ENCODE measurements at regions not wholly inside any gene's neighbourhood (a gene's known extent, or its start where the extent isn't known, plus 50 kb on each side); places are given as distances from the start of the nearest gene placed in this dataset.

GRCh38 chr9:109707355-109707754, 72.6 kb upstream of the PALM2AKAP2 start:
- Histone ChIP-seq H2BK5ac (ENCODE audit: low read depth, low read length, poor library complexity, severe bottlenecking) (no peak overlapping the region), H3K4ac (ENCODE audit: low read depth, low read length) (no peak overlapping the region), H3K4me3 (ENCODE audit: insufficient read depth, low read depth, low read length) (no peak overlapping the region), H3K27ac (ENCODE audit: insufficient read depth, low read length) (no peak overlapping the region), H3K9me1 (ENCODE audit: insufficient read depth, low read length) (no peaks in the 10 kb centered on the region), H2AK5ac (ENCODE audit: low read depth, low read length) (no peak overlapping the region), H4K8ac (ENCODE audit: low read depth in 2 of 2, low read length in 2 of 2) (no peak overlapping the region), H3K56ac (ENCODE audit: extremely low read depth, insufficient read depth, low read length) (no peak overlapping the region), H4K91ac (ENCODE audit: insufficient read depth, low read depth, low read length) (no peak overlapping the region), H3K23ac (ENCODE audit: low read depth, low read length) (no peak overlapping the region), H3K27me3 (ENCODE audit: control insufficient read depth, insufficient read depth, low read length) (peaks cover 13% of the 10 kb centered on the region), H3K79me1 (ENCODE audit: low read depth in 1 of 2, low read length in 2 of 2) (no peaks in the 10 kb centered on the region), H4K20me1 (ENCODE audit: insufficient read depth, low read length) (no peaks in the 10 kb centered on the region), H3K4me1 (ENCODE audit: control insufficient read depth, insufficient read depth, low read length) (peaks cover 4% of the 10 kb centered on the region; the same call in 1 of the 2 replicates), H2BK20ac (ENCODE audit: low read depth, low read length) (no peak overlapping the region), H3K9me3 (ENCODE audit: control insufficient read depth, insufficient read depth, low read length) (no peaks in the 10 kb centered on the region), H3K18ac (ENCODE audit: low read depth, low read length) (no peak overlapping the region), H4K5ac (ENCODE audit: low read depth, low read length) (no peak overlapping the region), H3K4me2 (ENCODE audit: low read depth, low read length) (no peak overlapping the region), H3K14ac (replicated peaks; ENCODE audit: low read depth, low read length) (no peak overlapping the region), H2AK9ac (replicated peaks; ENCODE audit: low read depth, low read length, poor library complexity) (no peak overlapping the region), H3K9ac (ENCODE audit: low read depth, low read length) (no peak overlapping the region), H2BK120ac (ENCODE audit: low read depth, low read length) (no peak overlapping the region; the same call in 1 of the 2 replicates), H3K36me3 (ENCODE audit: control insufficient read depth, insufficient read depth, low read length) (no peaks in the 10 kb centered on the region), H2BK15ac (ENCODE audit: low read depth, low read length) (no peak overlapping the region), H2AFZ (replicated peaks; ENCODE audit: low read length, poor library complexity) (no peak overlapping the region)
- intact Hi-C loops (cut with micrococcal nuclease) (loop anchor here (5.0 kb wide), 1 partner anchor 110 kb away; no protein-coding TSS in a partner anchor), in situ Hi-C loops (cut with MboI; ENCODE audit: low sequenced_read_pairs) (no loop called here), dilution Hi-C loops (cut with HindIII; ENCODE audit: low sequenced_read_pairs, unreplicated experiment) (no loop called here)
- DNase-seq = no peak
- TF ChIP-seq MXI1 (IDR thresholded peaks at IDR 0.05; ENCODE audit: borderline replicate concordance, low read depth, low read length) = no peak
- TF ChIP-seq MAFK (IDR thresholded peaks at IDR 0.05; ENCODE audit: low read depth, low read length) = no peak
- TF ChIP-seq CTCF (conservative IDR thresholded peaks at IDR 0.05; ENCODE audit: low read depth, low read length) = no peak
- TF ChIP-seq MAZ (IDR thresholded peaks at IDR 0.05; ENCODE audit: borderline replicate concordance, low read depth, low read length) = no peak
- no peak for TF ChIP-seq USF2 (IDR thresholded peaks at IDR 0.05; ENCODE audit: low read depth, low read length)
- TF ChIP-seq CHD1 (IDR thresholded peaks at IDR 0.05; ENCODE audit: low read depth, low read length) = no peak
- ChIA-PET POLR2A (ENCODE audit: unreplicated experiment) (no interaction called here), CTCF (no interaction called here)
- no CpG with 5 or more reads among the region's 3 CpGs for WGBS, 2 experiments (ENCODE audit: extremely low coverage in 2 of 2, insufficient read length in 1 of 2)
- BruUV-seq (replicated peaks) = no TSS peak
- ATAC-seq (ENCODE audit: low read depth) = no peak

Measured in IMR-90 (cell line).